ENCODE measurements at regions not wholly inside any gene's neighbourhood (a gene's known extent, or its start where the extent isn't known, plus 50 kb on each side); places are given as distances from the start of the nearest gene placed in this dataset.

GRCh38 chr22:48558606-48559402 lies 1268.9 kb downstream of the BRD1 start:
- no peak for DNase-seq (ENCODE audit: extremely low read depth, low read depth)
- no peak for TF ChIP-seq CTCF (IDR thresholded peaks at IDR 0.05; ENCODE audit: low read depth, low read length)

GRCh38 chr22:48558016-48558415 lies 1269.7 kb downstream of the BRD1 start:
- no peak for TF ChIP-seq CTCF (IDR thresholded peaks at IDR 0.05; ENCODE audit: low read depth, low read length)
- DNase-seq (ENCODE audit: extremely low read depth, low read depth), result no peak

GRCh38 chr22:48557473-48557872 lies 1270.2 kb downstream of the BRD1 start:
- no peak for DNase-seq (ENCODE audit: extremely low read depth, low read depth)
- TF ChIP-seq CTCF (IDR thresholded peaks at IDR 0.05; ENCODE audit: low read depth, low read length), result no peak

- DNase-seq (ENCODE audit: extremely low read depth, low read depth), result no peak
- no peak for TF ChIP-seq CTCF (IDR thresholded peaks at IDR 0.05; ENCODE audit: low read depth, low read length)
Observed at GRCh38 chr22:48556751-48557150, 1270.9 kb downstream of the BRD1 start.

DNA sequence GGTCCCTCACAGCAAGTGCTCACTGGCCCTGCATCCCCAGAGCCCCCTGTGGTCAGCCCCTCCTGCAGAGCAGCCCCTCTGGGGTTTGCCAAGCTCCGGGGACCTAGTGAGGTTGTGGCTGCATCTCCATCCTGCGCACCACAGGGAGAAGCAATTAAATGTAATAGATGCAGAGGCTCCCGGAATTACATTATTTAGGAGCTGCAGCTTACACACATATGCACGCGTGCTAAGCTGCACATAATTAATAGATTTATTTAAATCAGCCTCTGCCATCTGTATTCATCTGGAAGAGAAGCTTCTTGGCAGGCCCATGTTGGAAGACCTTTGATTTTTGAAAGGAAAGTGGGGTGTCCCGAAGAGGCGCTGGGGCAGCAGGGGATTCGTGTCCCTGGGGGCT lies 1271.5 kb downstream of the BRD1 start:
- DNase-seq (ENCODE audit: extremely low read depth, low read depth), result no peak
- no peak for TF ChIP-seq CTCF (IDR thresholded peaks at IDR 0.05; ENCODE audit: low read depth, low read length)

- DNase-seq (ENCODE audit: extremely low read depth, low read depth), result no peak
- no peak for TF ChIP-seq CTCF (IDR thresholded peaks at IDR 0.05; ENCODE audit: low read depth, low read length)
Observed at GRCh38 chr22:48555606-48556005, 1272.1 kb downstream of the BRD1 start.

DNA sequence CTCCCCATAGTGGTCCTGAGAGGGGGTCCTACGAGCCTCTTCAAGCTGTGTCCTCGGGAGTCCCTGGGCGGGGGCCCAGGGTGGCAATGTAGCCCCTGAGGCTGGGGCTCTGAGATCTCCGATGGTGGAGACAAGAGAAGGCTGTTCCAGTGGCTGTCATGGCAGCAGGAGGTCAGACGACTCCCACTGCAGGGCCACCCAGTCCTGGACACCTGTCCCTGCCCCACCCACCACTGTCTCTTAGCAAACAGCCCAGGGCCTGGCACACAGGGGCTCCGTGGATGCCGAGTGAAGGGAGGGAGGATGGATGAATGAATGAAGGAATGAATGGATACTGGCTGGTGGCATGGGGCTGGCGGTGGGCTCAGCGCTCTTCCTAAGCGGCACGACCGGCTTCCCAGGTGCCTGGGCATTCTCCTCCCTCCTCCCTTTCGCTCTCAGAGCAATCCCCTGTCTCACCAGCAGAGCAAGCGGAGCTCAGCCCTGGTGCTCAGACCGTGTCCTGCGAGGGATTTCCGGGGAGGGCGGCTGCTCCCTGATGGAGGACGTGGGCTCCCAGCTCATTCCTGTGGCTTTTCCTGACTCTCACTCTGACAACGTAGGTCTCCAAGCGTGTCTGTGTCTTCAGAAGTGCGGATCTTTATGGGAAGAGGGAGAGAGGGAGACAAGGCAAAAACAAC lies 1272.6 kb downstream of the BRD1 start:
- no peak for DNase-seq (ENCODE audit: extremely low read depth, low read depth)
- TF ChIP-seq CTCF (IDR thresholded peaks at IDR 0.05; ENCODE audit: low read depth, low read length), result no peak
